ENCODE measurements at regions not wholly inside any gene's neighbourhood (a gene's known extent, or its start where the extent isn't known, plus 50 kb on each side); places are given as distances from the start of the nearest gene placed in this dataset.

- H3K4me3 ChIP-seq: no peak overlapping the region
- no peaks in the 10 kb centered on the region for H3K36me3 ChIP-seq (replicated peaks; ENCODE audit: insufficient read depth, low read depth)
- H3K79me2 ChIP-seq: no peaks in the 10 kb centered on the region
- no peaks in the 10 kb centered on the region for H3K9me2 ChIP-seq (replicated peaks; ENCODE audit: insufficient read depth)
- 81% methylated on average over 2 of the region's 2 CpGs for WGBS (ENCODE audit: low lambda C conversion rate, missing lambda C conversion rate)
- H4K20me1 ChIP-seq (ENCODE audit: insufficient read depth, poor library complexity, severe bottlenecking): no peaks in the 10 kb centered on the region
- no peak overlapping the region for H3K27ac ChIP-seq
- no peak overlapping the region for H3K4me2 ChIP-seq
- no peaks in the 10 kb centered on the region for H3K27me3 ChIP-seq
- H3K4me1 ChIP-seq (ENCODE audit: insufficient read depth): no peaks in the 10 kb centered on the region
- no peak for TF ChIP-seq EZH2phosphoT487 (IDR thresholded peaks at IDR 0.05; ENCODE audit: low read depth, severe bottlenecking, unreplicated experiment)
- TF ChIP-seq CTCF (IDR thresholded peaks at IDR 0.05; ENCODE audit: poor library complexity): no peak
- TF ChIP-seq EZH2 (IDR thresholded peaks at IDR 0.05; ENCODE audit: borderline replicate concordance): no peak
- no peaks in the 10 kb centered on the region for H3K9me3 ChIP-seq (ENCODE audit: low read depth)
- DNase-seq (ENCODE audit: low spot score): no peak
- H2AFZ ChIP-seq: no peak overlapping the region
Observed at GRCh38 chr13:70544706-70545105, 436.5 kb upstream of the KLHL1 start.

GRCh38 chr13:70541451-70541850 is 433.2 kb upstream of the KLHL1 start:
- Histone ChIP-seq H2AFZ (no peak overlapping the region), H3K27ac (no peak overlapping the region), H3K4me3 (no peak overlapping the region), H4K20me1 (ENCODE audit: insufficient read depth, poor library complexity, severe bottlenecking) (no peaks in the 10 kb centered on the region), H3K9me2 (replicated peaks; ENCODE audit: insufficient read depth) (no peaks in the 10 kb centered on the region), H3K36me3 (replicated peaks; ENCODE audit: insufficient read depth, low read depth) (no peaks in the 10 kb centered on the region), H3K4me2 (no peak overlapping the region), H3K79me2 (no peaks in the 10 kb centered on the region), H3K4me1 (ENCODE audit: insufficient read depth) (no peaks in the 10 kb centered on the region), H3K27me3 (no peaks in the 10 kb centered on the region), H3K9me3 (ENCODE audit: low read depth) (no peaks in the 10 kb centered on the region)
- DNase-seq (ENCODE audit: low spot score): no peak
- WGBS (ENCODE audit: low lambda C conversion rate, missing lambda C conversion rate): 91% methylated on average over 4 of the region's 4 CpGs
- TF ChIP-seq EZH2 (IDR thresholded peaks at IDR 0.05; ENCODE audit: borderline replicate concordance) (no peak), EZH2phosphoT487 (IDR thresholded peaks at IDR 0.05; ENCODE audit: low read depth, severe bottlenecking, unreplicated experiment) (no peak), CTCF (IDR thresholded peaks at IDR 0.05; ENCODE audit: poor library complexity) (no peak)

- Histone ChIP-seq H3K9me2 (replicated peaks; ENCODE audit: insufficient read depth) (no peaks in the 10 kb centered on the region), H3K27ac (peak overlapping the region; percentile 6), H3K27me3 (no peaks in the 10 kb centered on the region), H3K9me3 (ENCODE audit: low read depth) (no peaks in the 10 kb centered on the region), H3K79me2 (no peaks in the 10 kb centered on the region), H3K4me3 (no peak overlapping the region), H3K4me1 (ENCODE audit: insufficient read depth) (no peaks in the 10 kb centered on the region), H3K36me3 (replicated peaks; ENCODE audit: insufficient read depth, low read depth) (no peaks in the 10 kb centered on the region), H2AFZ (no peak overlapping the region), H3K4me2 (no peak overlapping the region), H4K20me1 (ENCODE audit: insufficient read depth, poor library complexity, severe bottlenecking) (no peaks in the 10 kb centered on the region)
- no peak for DNase-seq (ENCODE audit: low spot score)
- WGBS (ENCODE audit: low lambda C conversion rate, missing lambda C conversion rate): 78% methylated on average over 3 of the region's 3 CpGs
- TF ChIP-seq EZH2 (IDR thresholded peaks at IDR 0.05; ENCODE audit: borderline replicate concordance) (no peak), CTCF (IDR thresholded peaks at IDR 0.05; ENCODE audit: poor library complexity) (no peak), EZH2phosphoT487 (IDR thresholded peaks at IDR 0.05; ENCODE audit: low read depth, severe bottlenecking, unreplicated experiment) (no peak)
Observed at GRCh38 chr13:70534466-70534865, 426.2 kb upstream of the KLHL1 start.

- H2AFZ ChIP-seq: no peak overlapping the region
- TF ChIP-seq CTCF (IDR thresholded peaks at IDR 0.05; ENCODE audit: poor library complexity): no peak
- TF ChIP-seq EZH2 (IDR thresholded peaks at IDR 0.05; ENCODE audit: borderline replicate concordance): no peak
- no peak for TF ChIP-seq EZH2phosphoT487 (IDR thresholded peaks at IDR 0.05; ENCODE audit: low read depth, severe bottlenecking, unreplicated experiment)
- WGBS (ENCODE audit: low lambda C conversion rate, missing lambda C conversion rate): 88% methylated on average over 2 of the region's 2 CpGs
- no peaks in the 10 kb centered on the region for H3K27me3 ChIP-seq
- no peaks in the 10 kb centered on the region for H3K79me2 ChIP-seq
- no peaks in the 10 kb centered on the region for H3K36me3 ChIP-seq (replicated peaks; ENCODE audit: insufficient read depth, low read depth)
- H3K27ac ChIP-seq: no peak overlapping the region
- H3K9me2 ChIP-seq (replicated peaks; ENCODE audit: insufficient read depth): no peaks in the 10 kb centered on the region
- no peak for DNase-seq (ENCODE audit: low spot score)
- H3K4me1 ChIP-seq (ENCODE audit: insufficient read depth): no peaks in the 10 kb centered on the region
- H4K20me1 ChIP-seq (ENCODE audit: insufficient read depth, poor library complexity, severe bottlenecking): no peaks in the 10 kb centered on the region
- no peaks in the 10 kb centered on the region for H3K9me3 ChIP-seq (ENCODE audit: low read depth)
- no peak overlapping the region for H3K4me2 ChIP-seq
- H3K4me3 ChIP-seq: no peak overlapping the region
Observed at GRCh38 chr13:70529652-70530051, 421.4 kb upstream of the KLHL1 start.

Measured in hepatocyte (in vitro differentiated cells).